ENCODE measurements at regions not wholly inside any gene's neighbourhood (a gene's known extent, or its start where the extent isn't known, plus 50 kb on each side); places are given as distances from the start of the nearest gene placed in this dataset.

GRCh38 chr7:37633048-37633447, 50.5 kb upstream of the GPR141 start:
- intact Hi-C loops (cut with micrococcal nuclease), result no loop called here
- Histone ChIP-seq H3K4me1 (ENCODE audit: control insufficient read depth in 1 of 2, insufficient read depth in 2 of 2, low read length in 2 of 2) (no peaks in the 10 kb centered on the region), H3K9ac (ENCODE audit: insufficient read depth, low read length, poor library complexity, severe bottlenecking) (no peak overlapping the region), H3K4me2 (replicated peaks; ENCODE audit: extremely low read depth, low read length, poor library complexity, severe bottlenecking) (no peak overlapping the region), H3K27ac (ENCODE audit: low read depth in 1 of 2, low read length in 2 of 2) (no peak overlapping the region), H4K20me1 (ENCODE audit: insufficient read depth, low read length) (no peaks in the 10 kb centered on the region), H2AFZ (ENCODE audit: insufficient read depth, low read depth, low read length, poor library complexity, severe bottlenecking) (no peak overlapping the region), H3K9me3 (replicated peaks in 1 of 2; ENCODE audit: control insufficient read depth in 1 of 2, insufficient read depth in 1 of 2, low read length in 2 of 2) (no peaks in the 10 kb centered on the region), H3K79me2 (ENCODE audit: insufficient read depth, low read length) (no peaks in the 10 kb centered on the region), H3K4me3 (replicated peaks in 1 of 3; ENCODE audit: low read depth in 2 of 3, low read length in 3 of 3) (no peak overlapping the region), H3K27me3 (ENCODE audit: control insufficient read depth in 2 of 2, insufficient read depth in 2 of 2, low read length in 2 of 2) (no peaks in the 10 kb centered on the region), H3K36me3 (replicated peaks in 1 of 2; ENCODE audit: control insufficient read depth in 1 of 2, insufficient read depth in 2 of 2, low read length in 2 of 2) (no peaks in the 10 kb centered on the region)
- Mint-ChIP-seq H3K4me3 (no peak overlapping the region), H3K4me1 (peaks cover 3% of the 10 kb centered on the region), H3K27ac (no peak overlapping the region), H3K9me3 (peaks cover 6 to 17% (median 13%) of the 10 kb centered on the region in 7 donors), H3K27me3 (ENCODE audit: low read depth in 3 of 3) (no peaks in the 10 kb centered on the region), H3K36me3 (no peaks in the 10 kb centered on the region)
- no peak for DNase-seq
- TF ChIP-seq, protein P1, sequence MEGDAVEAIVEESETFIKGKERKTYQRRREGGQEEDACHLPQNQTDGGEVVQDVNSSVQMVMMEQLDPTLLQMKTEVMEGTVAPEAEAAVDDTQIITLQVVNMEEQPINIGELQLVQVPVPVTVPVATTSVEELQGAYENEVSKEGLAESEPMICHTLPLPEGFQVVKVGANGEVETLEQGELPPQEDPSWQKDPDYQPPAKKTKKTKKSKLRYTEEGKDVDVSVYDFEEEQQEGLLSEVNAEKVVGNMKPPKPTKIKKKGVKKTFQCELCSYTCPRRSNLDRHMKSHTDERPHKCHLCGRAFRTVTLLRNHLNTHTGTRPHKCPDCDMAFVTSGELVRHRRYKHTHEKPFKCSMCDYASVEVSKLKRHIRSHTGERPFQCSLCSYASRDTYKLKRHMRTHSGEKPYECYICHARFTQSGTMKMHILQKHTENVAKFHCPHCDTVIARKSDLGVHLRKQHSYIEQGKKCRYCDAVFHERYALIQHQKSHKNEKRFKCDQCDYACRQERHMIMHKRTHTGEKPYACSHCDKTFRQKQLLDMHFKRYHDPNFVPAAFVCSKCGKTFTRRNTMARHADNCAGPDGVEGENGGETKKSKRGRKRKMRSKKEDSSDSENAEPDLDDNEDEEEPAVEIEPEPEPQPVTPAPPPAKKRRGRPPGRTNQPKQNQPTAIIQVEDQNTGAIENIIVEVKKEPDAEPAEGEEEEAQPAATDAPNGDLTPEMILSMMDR (IDR thresholded peaks at IDR 0.05), result no peak
- no CpG with 5 or more reads among the region's 1 CpG for WGBS (ENCODE audit: insufficient coverage)
